ENCODE measurements at regions not wholly inside any gene's neighbourhood (a gene's known extent, or its start where the extent isn't known, plus 50 kb on each side); places are given as distances from the start of the nearest gene placed in this dataset.

GRCh38 chr13:100870898-100871297 lies 196.3 kb upstream of the TMTC4 start:
- TF ChIP-seq FOXK2 (conservative IDR thresholded peaks at IDR 0.05 in 1 of 2, IDR thresholded peaks at IDR 0.05 in 1 of 2; ENCODE audit: low read depth in 2 of 2), result no peak
- TF ChIP-seq ATF1 (CRISPR knock-in tag; IDR thresholded peaks at IDR 0.05), result no peak
- no peak for TF ChIP-seq ATF1 (tag; IDR thresholded peaks at IDR 0.05)
- no peak for TF ChIP-seq PML (IDR thresholded peaks at IDR 0.05; ENCODE audit: low read length)
- TF ChIP-seq ZNF224 (CRISPR knock-in tag; IDR thresholded peaks at IDR 0.05), result no peak
- no peak for TF ChIP-seq ZNF174 (CRISPR knock-in tag; IDR thresholded peaks at IDR 0.05)
- no peak for TF ChIP-seq ZBTB8A (IDR thresholded peaks at IDR 0.05; ENCODE audit: partially characterized antibody)
- no peak for TF ChIP-seq TBP (optimal IDR thresholded peaks at IDR 0.05; ENCODE audit: low read depth, low read length)
- no peak for TF ChIP-seq POLR2AphosphoS5 (IDR thresholded peaks at IDR 0.05; ENCODE audit: control insufficient read depth, insufficient read depth, low read depth, low read length)
- TF ChIP-seq ZNF143 (CRISPR knock-in tag; IDR thresholded peaks at IDR 0.05), result no peak
- TF ChIP-seq CTCF (IDR thresholded peaks at IDR 0.05 in 2 of 3, conservative IDR thresholded peaks at IDR 0.05 in 1 of 3; ENCODE audit: insufficient read depth in 2 of 3, low read depth in 1 of 3, low read length in 3 of 3), result no peak
- no peak for TF ChIP-seq NR3C1 (CRISPR knock-in tag; IDR thresholded peaks at IDR 0.05)
